Panc1 (cell line): ENCODE measurements at regions not wholly inside any gene's neighbourhood (a gene's known extent, or its start where the extent isn't known, plus 50 kb on each side); places are given as distances from the start of the nearest gene placed in this dataset.

ENCODE experiments used
- POLR2AphosphoS5 ChIP-seq: IDR thresholded peaks from 2 replicates; pipeline ENCODE4 v1.6.1; 2012; ENCODE audit warnings: mild to moderate bottlenecking, low read depth, low read length, moderate library complexity
- SIN3A ChIP-seq: IDR thresholded peaks from 2 replicates; pipeline ENCODE4 v1.6.1; 2012; ENCODE audit warnings: low read depth, mild to moderate bottlenecking, low read length, moderate library complexity, borderline replicate concordance; ENCODE audit not compliant: insufficient read depth
- TCF7L2 ChIP-seq: IDR thresholded peaks from 2 replicates; pipeline ENCODE4 v1.6.1; 2011; ENCODE audit warnings: mild to moderate bottlenecking, low read depth, low read length, inconsistent platforms
- TF ChIP-seq, protein P1 (sequence below): fragments of 450-650 bp; IDR thresholded peaks from 2 replicates; pipeline ENCODE4 v1.5.1; 2017; ENCODE audit warnings: mild to moderate bottlenecking
- TF ChIP-seq, protein P2 (sequence below), 2 experiments: IDR thresholded peaks; 2 replicates each; pipeline ENCODE4 v1.6.1; 2011 to 2012; ENCODE audit warnings: low read depth in 2 of 2, control low read depth in 1 of 2, low read length in 1 of 2, mild to moderate bottlenecking in 1 of 2, moderate library complexity in 1 of 2; ENCODE audit not compliant: insufficient read depth in 1 of 2

DNA sequence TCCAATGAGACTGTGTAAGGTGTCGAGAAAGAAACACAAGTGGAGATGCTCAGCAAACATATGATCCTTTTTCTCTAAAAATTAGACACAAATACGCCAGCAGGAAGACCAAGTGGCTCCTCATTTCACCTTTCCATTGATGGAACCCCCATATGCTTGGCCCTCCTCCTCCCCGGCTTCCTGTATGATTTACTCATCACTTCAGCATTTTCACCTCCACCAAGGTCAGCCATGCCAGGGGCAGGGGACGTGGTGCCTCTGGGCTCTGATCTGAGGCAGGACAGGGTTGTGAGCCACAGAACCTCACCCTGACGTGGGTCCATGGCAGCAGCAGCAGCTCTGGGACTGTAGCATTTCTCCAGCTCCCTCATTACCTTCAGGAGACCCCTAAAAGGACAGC lies 116.8 kb upstream of the PFKP start:
- TF ChIP-seq, protein P1, sequence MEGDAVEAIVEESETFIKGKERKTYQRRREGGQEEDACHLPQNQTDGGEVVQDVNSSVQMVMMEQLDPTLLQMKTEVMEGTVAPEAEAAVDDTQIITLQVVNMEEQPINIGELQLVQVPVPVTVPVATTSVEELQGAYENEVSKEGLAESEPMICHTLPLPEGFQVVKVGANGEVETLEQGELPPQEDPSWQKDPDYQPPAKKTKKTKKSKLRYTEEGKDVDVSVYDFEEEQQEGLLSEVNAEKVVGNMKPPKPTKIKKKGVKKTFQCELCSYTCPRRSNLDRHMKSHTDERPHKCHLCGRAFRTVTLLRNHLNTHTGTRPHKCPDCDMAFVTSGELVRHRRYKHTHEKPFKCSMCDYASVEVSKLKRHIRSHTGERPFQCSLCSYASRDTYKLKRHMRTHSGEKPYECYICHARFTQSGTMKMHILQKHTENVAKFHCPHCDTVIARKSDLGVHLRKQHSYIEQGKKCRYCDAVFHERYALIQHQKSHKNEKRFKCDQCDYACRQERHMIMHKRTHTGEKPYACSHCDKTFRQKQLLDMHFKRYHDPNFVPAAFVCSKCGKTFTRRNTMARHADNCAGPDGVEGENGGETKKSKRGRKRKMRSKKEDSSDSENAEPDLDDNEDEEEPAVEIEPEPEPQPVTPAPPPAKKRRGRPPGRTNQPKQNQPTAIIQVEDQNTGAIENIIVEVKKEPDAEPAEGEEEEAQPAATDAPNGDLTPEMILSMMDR = no peak
- TF ChIP-seq POLR2AphosphoS5 (no peak), SIN3A (no peak), TCF7L2 (no peak)
- TF ChIP-seq, protein P2, sequence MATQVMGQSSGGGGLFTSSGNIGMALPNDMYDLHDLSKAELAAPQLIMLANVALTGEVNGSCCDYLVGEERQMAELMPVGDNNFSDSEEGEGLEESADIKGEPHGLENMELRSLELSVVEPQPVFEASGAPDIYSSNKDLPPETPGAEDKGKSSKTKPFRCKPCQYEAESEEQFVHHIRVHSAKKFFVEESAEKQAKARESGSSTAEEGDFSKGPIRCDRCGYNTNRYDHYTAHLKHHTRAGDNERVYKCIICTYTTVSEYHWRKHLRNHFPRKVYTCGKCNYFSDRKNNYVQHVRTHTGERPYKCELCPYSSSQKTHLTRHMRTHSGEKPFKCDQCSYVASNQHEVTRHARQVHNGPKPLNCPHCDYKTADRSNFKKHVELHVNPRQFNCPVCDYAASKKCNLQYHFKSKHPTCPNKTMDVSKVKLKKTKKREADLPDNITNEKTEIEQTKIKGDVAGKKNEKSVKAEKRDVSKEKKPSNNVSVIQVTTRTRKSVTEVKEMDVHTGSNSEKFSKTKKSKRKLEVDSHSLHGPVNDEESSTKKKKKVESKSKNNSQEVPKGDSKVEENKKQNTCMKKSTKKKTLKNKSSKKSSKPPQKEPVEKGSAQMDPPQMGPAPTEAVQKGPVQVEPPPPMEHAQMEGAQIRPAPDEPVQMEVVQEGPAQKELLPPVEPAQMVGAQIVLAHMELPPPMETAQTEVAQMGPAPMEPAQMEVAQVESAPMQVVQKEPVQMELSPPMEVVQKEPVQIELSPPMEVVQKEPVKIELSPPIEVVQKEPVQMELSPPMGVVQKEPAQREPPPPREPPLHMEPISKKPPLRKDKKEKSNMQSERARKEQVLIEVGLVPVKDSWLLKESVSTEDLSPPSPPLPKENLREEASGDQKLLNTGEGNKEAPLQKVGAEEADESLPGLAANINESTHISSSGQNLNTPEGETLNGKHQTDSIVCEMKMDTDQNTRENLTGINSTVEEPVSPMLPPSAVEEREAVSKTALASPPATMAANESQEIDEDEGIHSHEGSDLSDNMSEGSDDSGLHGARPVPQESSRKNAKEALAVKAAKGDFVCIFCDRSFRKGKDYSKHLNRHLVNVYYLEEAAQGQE (IDR thresholded peaks at IDR 0.05; ENCODE audit: insufficient read depth in 1 of 2, low read depth in 2 of 2, low read length in 1 of 2) = no peak
